ENCODE measurements at regions not wholly inside any gene's neighbourhood (a gene's known extent, or its start where the extent isn't known, plus 50 kb on each side); places are given as distances from the start of the nearest gene placed in this dataset.

DNA sequence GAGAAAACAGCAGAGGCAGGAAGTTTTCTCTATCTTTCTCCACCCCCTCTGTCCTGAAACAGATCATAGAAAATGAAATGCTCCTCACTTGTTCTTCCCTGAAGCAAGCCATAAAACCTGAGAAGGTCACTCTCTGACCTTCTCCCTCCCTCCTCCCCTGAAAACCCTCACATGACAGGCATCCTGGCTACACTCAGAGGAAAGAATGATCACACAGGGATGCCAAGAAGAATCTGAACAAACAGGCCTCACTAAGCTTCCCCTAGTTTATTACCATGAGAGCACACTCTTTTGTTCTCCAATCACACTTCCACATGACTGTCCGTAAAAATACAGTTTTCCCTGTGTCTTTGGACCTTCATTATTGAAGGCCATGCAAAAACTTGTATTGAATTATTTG is 300.1 kb downstream of the BUD13 start:
- Histone ChIP-seq H3K9ac (ENCODE audit: low read length) (no peak overlapping the region), H4K20me1 (ENCODE audit: insufficient read depth) (no peaks in the 10 kb centered on the region), H3K9me3 (ENCODE audit: low read length) (no peaks in the 10 kb centered on the region), H3K27ac (ENCODE audit: low read length) (no peak overlapping the region), H2AFZ (ENCODE audit: low read depth, low read length) (no peak overlapping the region), H3K9me2 (ENCODE audit: insufficient read depth, low read length) (no peaks in the 10 kb centered on the region), H3F3A (ENCODE audit: insufficient read depth, low read length, poor library complexity, severe bottlenecking) (no peaks in the 10 kb centered on the region), H3K79me2 (replicated peaks; ENCODE audit: insufficient read depth, low read length) (no peaks in the 10 kb centered on the region), H3K27me3 (ENCODE audit: insufficient read depth, low read depth, low read length) (no peaks in the 10 kb centered on the region), H3K36me3 (ENCODE audit: insufficient read depth, low read length) (no peaks in the 10 kb centered on the region), H3K4me2 (ENCODE audit: low read length) (no peak overlapping the region), H3K4me3 (ENCODE audit: low read length) (no peak overlapping the region)
- TF ChIP-seq SMC3 (conservative IDR thresholded peaks at IDR 0.05; ENCODE audit: poor library complexity) (no peak), RAD21 (conservative IDR thresholded peaks at IDR 0.05) (no peak), POLR2AphosphoS5 (IDR thresholded peaks at IDR 0.05) (no peak), TAF1 (IDR thresholded peaks at IDR 0.05; ENCODE audit: low read depth) (no peak), REST (IDR thresholded peaks at IDR 0.05; ENCODE audit: borderline replicate concordance) (no peak), MXI1 (conservative IDR thresholded peaks at IDR 0.05; ENCODE audit: poor library complexity, severe bottlenecking) (no peak), EP300 (conservative IDR thresholded peaks at IDR 0.05; ENCODE audit: poor library complexity, severe bottlenecking) (no peak), EZH2 (IDR thresholded peaks at IDR 0.05; ENCODE audit: borderline replicate concordance, insufficient read depth, low read length, poor library complexity, severe bottlenecking) (no peak)
- TF ChIP-seq, protein P1, sequence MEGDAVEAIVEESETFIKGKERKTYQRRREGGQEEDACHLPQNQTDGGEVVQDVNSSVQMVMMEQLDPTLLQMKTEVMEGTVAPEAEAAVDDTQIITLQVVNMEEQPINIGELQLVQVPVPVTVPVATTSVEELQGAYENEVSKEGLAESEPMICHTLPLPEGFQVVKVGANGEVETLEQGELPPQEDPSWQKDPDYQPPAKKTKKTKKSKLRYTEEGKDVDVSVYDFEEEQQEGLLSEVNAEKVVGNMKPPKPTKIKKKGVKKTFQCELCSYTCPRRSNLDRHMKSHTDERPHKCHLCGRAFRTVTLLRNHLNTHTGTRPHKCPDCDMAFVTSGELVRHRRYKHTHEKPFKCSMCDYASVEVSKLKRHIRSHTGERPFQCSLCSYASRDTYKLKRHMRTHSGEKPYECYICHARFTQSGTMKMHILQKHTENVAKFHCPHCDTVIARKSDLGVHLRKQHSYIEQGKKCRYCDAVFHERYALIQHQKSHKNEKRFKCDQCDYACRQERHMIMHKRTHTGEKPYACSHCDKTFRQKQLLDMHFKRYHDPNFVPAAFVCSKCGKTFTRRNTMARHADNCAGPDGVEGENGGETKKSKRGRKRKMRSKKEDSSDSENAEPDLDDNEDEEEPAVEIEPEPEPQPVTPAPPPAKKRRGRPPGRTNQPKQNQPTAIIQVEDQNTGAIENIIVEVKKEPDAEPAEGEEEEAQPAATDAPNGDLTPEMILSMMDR (IDR thresholded peaks at IDR 0.05; ENCODE audit: poor library complexity, severe bottlenecking), result no peak

DNA sequence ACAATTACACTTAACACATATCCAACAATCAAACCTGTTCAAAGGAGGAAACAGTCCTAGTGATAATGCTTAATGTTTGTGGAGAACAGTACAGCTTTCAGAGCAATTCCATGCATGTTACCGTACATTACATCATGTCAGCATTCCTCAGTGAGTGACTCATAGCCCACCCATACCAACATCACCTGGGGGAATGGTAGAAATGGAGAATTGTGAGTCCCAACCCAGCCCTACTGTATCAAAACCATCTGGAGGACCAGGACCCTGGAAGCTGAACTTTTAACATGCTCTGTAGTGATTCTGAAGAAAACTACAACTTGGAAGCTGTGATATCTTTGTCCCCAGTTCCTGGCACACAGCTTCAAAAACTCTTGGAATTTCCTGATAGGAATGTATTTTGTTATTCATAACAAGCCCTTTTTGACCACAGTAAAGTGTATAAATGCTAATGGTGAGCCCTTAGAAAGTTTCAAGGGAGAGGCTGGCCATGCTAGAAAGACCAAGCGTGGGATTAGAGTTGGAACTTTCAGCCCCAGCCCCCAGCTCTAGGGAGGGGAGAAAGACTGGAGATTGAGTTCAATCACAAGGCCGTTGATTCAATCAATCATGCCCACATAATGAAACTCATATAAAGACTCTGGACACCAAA is 301.1 kb downstream of the BUD13 start:
- H3K9ac ChIP-seq (ENCODE audit: low read length), result no peak overlapping the region
- no peaks in the 10 kb centered on the region for H3K9me3 ChIP-seq (ENCODE audit: low read length)
- no peak for TF ChIP-seq REST (IDR thresholded peaks at IDR 0.05; ENCODE audit: borderline replicate concordance)
- no peak for TF ChIP-seq RAD21 (conservative IDR thresholded peaks at IDR 0.05)
- TF ChIP-seq MXI1 (conservative IDR thresholded peaks at IDR 0.05; ENCODE audit: poor library complexity, severe bottlenecking), result no peak
- TF ChIP-seq SMC3 (conservative IDR thresholded peaks at IDR 0.05; ENCODE audit: poor library complexity), result no peak
- no peak for TF ChIP-seq EZH2 (IDR thresholded peaks at IDR 0.05; ENCODE audit: borderline replicate concordance, insufficient read depth, low read length, poor library complexity, severe bottlenecking)
- TF ChIP-seq, protein P1 (IDR thresholded peaks at IDR 0.05; ENCODE audit: poor library complexity, severe bottlenecking), result no peak
- TF ChIP-seq TAF1 (IDR thresholded peaks at IDR 0.05; ENCODE audit: low read depth), result no peak
- TF ChIP-seq EP300 (conservative IDR thresholded peaks at IDR 0.05; ENCODE audit: poor library complexity, severe bottlenecking), result no peak
- no peak for TF ChIP-seq POLR2AphosphoS5 (IDR thresholded peaks at IDR 0.05)
- H3K27ac ChIP-seq (ENCODE audit: low read length), result no peak overlapping the region
- H3K27me3 ChIP-seq (ENCODE audit: insufficient read depth, low read depth, low read length), result no peaks in the 10 kb centered on the region
- no peaks in the 10 kb centered on the region for H3K9me2 ChIP-seq (ENCODE audit: insufficient read depth, low read length)
- no peak overlapping the region for H2AFZ ChIP-seq (ENCODE audit: low read depth, low read length)
- H3K79me2 ChIP-seq (replicated peaks; ENCODE audit: insufficient read depth, low read length), result no peaks in the 10 kb centered on the region
- H3K36me3 ChIP-seq (ENCODE audit: insufficient read depth, low read length), result no peaks in the 10 kb centered on the region
- no peaks in the 10 kb centered on the region for H4K20me1 ChIP-seq (ENCODE audit: insufficient read depth)
- H3F3A ChIP-seq (ENCODE audit: insufficient read depth, low read length, poor library complexity, severe bottlenecking), result no peaks in the 10 kb centered on the region
- H3K4me2 ChIP-seq (ENCODE audit: low read length), result no peak overlapping the region
- no peak overlapping the region for H3K4me3 ChIP-seq (ENCODE audit: low read length)

Measured in neural cell (in vitro differentiated cells).